MM.1S (cell line): ENCODE measurements at regions not wholly inside any gene's neighbourhood (a gene's known extent, or its start where the extent isn't known, plus 50 kb on each side); places are given as distances from the start of the nearest gene placed in this dataset.

Experiments
- DNase-seq: peaks from one replicate; pipeline ENCODE4 v3.0.0-alpha.2; 2015
- H2AFZ ChIP-seq: fragments of 300-600 bp; sonication (generic); 2 replicates; pipeline ENCODE4 v1.6.0; 2016; ENCODE audit warnings: antibody characterized with exemption, low read length
- H3F3A ChIP-seq: fragments of 300-600 bp; sonication (generic); 2 replicates; pipeline ENCODE4 v1.6.1; 2016; ENCODE audit warnings: mild to moderate bottlenecking, antibody characterized with exemption, low read length, moderate library complexity, mixed read lengths; ENCODE audit not compliant: insufficient read depth
- H3K27ac ChIP-seq: fragments of 300-600 bp; sonication (generic); 2 replicates; pipeline ENCODE4 v1.5.1; 2016; ENCODE audit warnings: mild to moderate bottlenecking, low read length
- H3K27me3 ChIP-seq: fragments of 300-600 bp; sonication (generic); replicated peaks from 2 replicates; pipeline ENCODE4 v1.6.0; 2016; ENCODE audit warnings: low read length; ENCODE audit not compliant: insufficient read depth
- H3K36me3 ChIP-seq: fragments of 300-600 bp; sonication (generic); replicated peaks from 2 replicates; pipeline ENCODE4 v1.6.1; 2016; ENCODE audit warnings: mild to moderate bottlenecking, low read length, mixed read lengths; ENCODE audit not compliant: insufficient read depth
- H3K4me1 ChIP-seq: fragments of 300-600 bp; sonication (generic); 2 replicates; pipeline ENCODE4 v1.6.1; 2016; ENCODE audit warnings: low read length, mixed read lengths
- H3K4me2 ChIP-seq: fragments of 300-600 bp; sonication (generic); 2 replicates; pipeline ENCODE4 v1.6.0; 2016; ENCODE audit warnings: low read depth, low read length
- H3K4me3 ChIP-seq: fragments of 300-600 bp; sonication (generic); 2 replicates; pipeline ENCODE4 v1.5.1; 2016; ENCODE audit warnings: low read length, mixed read lengths
- H3K79me2 ChIP-seq: fragments of 300-600 bp; sonication (generic); 2 replicates; pipeline ENCODE4 v1.6.1; 2016; ENCODE audit warnings: mixed run types, low read length, mixed read lengths
- H3K9ac ChIP-seq: fragments of 300-600 bp; sonication (generic); 2 replicates; pipeline ENCODE4 v1.6.1; 2016; ENCODE audit warnings: low read length, mixed read lengths
- H3K9me2 ChIP-seq: fragments of 300-600 bp; sonication (generic); replicated peaks from 2 replicates; pipeline ENCODE4 v1.6.1; 2016; ENCODE audit warnings: mild to moderate bottlenecking, low read length, mixed read lengths; ENCODE audit not compliant: insufficient read depth
- H3K9me3 ChIP-seq: fragments of 300-600 bp; sonication (generic); replicated peaks from 2 replicates; pipeline ENCODE4 v1.6.1; 2016; ENCODE audit warnings: mild to moderate bottlenecking, low read length, mixed read lengths; ENCODE audit not compliant: insufficient read depth
- H4K20me1 ChIP-seq: fragments of 300-600 bp; sonication (generic); 2 replicates; pipeline ENCODE4 v1.6.1; 2016; ENCODE audit warnings: mild to moderate bottlenecking, low read length, moderate library complexity, mixed read lengths; ENCODE audit not compliant: insufficient read depth
- EZH2 ChIP-seq: fragments of 300-600 bp; sonication (generic); optimal IDR thresholded peaks from 2 replicates; pipeline ENCODE3; 2017; ENCODE audit warnings: low read depth, mild to moderate bottlenecking, antibody characterized with exemption, low read length, mixed read lengths
- EZH2phosphoT487 ChIP-seq: fragments of 300-600 bp; sonication (generic); IDR thresholded peaks from 2 replicates; pipeline ENCODE4 v1.6.1; 2018; ENCODE audit warnings: antibody characterized with exemption, low read length
- TF ChIP-seq, protein P1 (sequence below): fragments of 300-600 bp; sonication (generic); IDR thresholded peaks from 2 replicates; pipeline ENCODE4 v1.5.1; 2016; ENCODE audit warnings: antibody characterized with exemption, low read length, mixed read lengths

DNA sequence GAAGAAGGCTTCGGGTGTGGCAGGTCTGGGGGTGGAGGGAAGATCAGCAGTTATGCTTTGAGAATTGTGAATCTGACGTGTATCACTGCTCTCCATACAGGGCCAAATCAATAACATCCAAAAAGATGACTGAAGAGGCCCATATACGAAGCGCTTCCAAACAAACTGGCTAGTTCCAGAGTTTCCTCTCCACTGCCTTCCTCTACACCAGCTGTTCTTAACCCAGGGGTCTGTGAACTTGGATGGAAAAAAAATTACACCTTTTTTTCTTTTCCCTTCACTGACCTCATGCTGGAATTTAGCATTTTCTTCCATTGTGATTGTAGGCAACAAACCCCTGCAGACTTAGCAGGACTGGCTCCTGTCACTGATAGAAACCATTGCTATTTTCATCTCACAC lies 77.1 kb upstream of the NBL1 start:
- H3K4me1 ChIP-seq: no peaks in the 10 kb centered on the region
- H3K9me2 ChIP-seq: no peaks in the 10 kb centered on the region
- H3K36me3 ChIP-seq: no peaks in the 10 kb centered on the region
- H3K79me2 ChIP-seq: no peaks in the 10 kb centered on the region
- no peaks in the 10 kb centered on the region for H3F3A ChIP-seq
- H3K27me3 ChIP-seq: no peaks in the 10 kb centered on the region
- H2AFZ ChIP-seq: no peak overlapping the region
- H3K27ac ChIP-seq: no peak overlapping the region
- no peak overlapping the region for H3K4me3 ChIP-seq
- H3K4me2 ChIP-seq: no peak overlapping the region
- DNase-seq: no peak
- H3K9me3 ChIP-seq: no peaks in the 10 kb centered on the region
- no peak for TF ChIP-seq EZH2
- no peak for TF ChIP-seq EZH2phosphoT487
- TF ChIP-seq, protein P1, sequence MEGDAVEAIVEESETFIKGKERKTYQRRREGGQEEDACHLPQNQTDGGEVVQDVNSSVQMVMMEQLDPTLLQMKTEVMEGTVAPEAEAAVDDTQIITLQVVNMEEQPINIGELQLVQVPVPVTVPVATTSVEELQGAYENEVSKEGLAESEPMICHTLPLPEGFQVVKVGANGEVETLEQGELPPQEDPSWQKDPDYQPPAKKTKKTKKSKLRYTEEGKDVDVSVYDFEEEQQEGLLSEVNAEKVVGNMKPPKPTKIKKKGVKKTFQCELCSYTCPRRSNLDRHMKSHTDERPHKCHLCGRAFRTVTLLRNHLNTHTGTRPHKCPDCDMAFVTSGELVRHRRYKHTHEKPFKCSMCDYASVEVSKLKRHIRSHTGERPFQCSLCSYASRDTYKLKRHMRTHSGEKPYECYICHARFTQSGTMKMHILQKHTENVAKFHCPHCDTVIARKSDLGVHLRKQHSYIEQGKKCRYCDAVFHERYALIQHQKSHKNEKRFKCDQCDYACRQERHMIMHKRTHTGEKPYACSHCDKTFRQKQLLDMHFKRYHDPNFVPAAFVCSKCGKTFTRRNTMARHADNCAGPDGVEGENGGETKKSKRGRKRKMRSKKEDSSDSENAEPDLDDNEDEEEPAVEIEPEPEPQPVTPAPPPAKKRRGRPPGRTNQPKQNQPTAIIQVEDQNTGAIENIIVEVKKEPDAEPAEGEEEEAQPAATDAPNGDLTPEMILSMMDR: no peak
- H4K20me1 ChIP-seq: no peaks in the 10 kb centered on the region
- H3K9ac ChIP-seq: no peak overlapping the region

DNA sequence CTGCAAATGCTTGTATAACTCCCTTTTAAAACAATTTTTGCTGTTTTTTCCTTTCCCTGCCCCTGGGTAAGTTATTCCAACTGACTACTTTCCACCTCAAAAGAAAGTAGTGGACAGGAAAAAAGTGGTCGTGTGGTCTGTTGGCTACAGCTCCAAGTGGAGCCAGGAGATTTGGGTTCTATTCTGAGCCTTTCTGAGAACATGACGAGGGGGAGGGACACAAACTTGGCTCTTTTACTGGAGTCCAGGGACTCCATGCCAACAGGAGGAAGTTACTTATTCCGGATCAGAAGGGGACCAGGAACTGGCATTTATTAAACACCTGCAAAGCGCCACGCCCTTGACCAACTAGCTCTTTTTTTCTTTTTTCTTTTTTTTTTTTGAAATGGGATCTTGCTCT lies 79.0 kb upstream of the CAPZB start:
- no peak overlapping the region for H3K9ac ChIP-seq
- H2AFZ ChIP-seq: no peak overlapping the region
- no peaks in the 10 kb centered on the region for H3K9me3 ChIP-seq
- no peaks in the 10 kb centered on the region for H3K4me1 ChIP-seq
- H3K27me3 ChIP-seq: no peaks in the 10 kb centered on the region
- H3F3A ChIP-seq: no peaks in the 10 kb centered on the region
- H3K4me2 ChIP-seq: no peak overlapping the region
- no peaks in the 10 kb centered on the region for H4K20me1 ChIP-seq
- no peak for DNase-seq
- no peaks in the 10 kb centered on the region for H3K9me2 ChIP-seq
- H3K79me2 ChIP-seq: no peaks in the 10 kb centered on the region
- no peak overlapping the region for H3K4me3 ChIP-seq
- no peaks in the 10 kb centered on the region for H3K36me3 ChIP-seq
- no peak overlapping the region for H3K27ac ChIP-seq
- TF ChIP-seq EZH2phosphoT487: no peak
- TF ChIP-seq EZH2: no peak
- TF ChIP-seq, protein P1: no peak

DNA sequence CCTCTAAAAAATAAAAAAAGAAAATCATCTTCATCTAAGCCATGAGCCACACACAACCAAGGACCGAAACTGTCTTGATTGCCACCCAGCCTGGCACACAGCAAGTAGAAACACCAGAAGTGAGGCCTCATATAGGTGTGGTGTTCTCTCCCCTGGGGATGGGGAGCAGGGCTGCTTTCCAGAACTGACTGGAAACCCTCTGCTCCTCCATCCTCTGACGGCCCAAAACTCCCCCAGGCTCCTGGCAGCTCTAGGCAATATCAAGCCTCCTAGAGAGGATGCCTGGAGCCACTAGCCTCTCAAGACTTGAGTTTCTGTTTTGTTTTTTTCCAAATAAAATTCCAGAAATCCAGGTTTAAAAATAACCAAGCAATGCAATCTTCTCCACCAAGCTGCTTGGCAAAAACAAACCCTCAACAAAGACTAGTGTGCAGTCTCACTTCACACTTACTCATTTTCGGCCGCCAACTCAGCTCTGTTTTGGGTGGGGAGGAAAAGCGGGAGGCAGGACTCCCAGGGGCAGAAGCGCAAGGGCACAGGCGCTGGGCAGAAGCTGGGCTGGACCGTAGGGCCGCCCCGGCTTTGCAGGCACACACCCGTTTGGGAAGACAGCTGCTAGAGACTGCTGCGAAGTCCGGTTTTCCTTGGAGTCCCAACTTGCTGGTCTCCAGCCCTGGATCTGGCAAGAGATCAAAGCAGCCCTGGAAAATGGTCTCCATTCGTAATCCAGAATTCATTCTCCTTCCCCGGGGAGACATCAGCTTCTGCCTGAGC lies 78.2 kb upstream of the CAPZB start:
- H3F3A ChIP-seq: no peaks in the 10 kb centered on the region
- no peak overlapping the region for H3K9ac ChIP-seq
- H3K4me2 ChIP-seq: no peak overlapping the region
- H3K4me1 ChIP-seq: no peaks in the 10 kb centered on the region
- H2AFZ ChIP-seq: no peak overlapping the region
- H3K27ac ChIP-seq: no peak overlapping the region
- no peaks in the 10 kb centered on the region for H3K79me2 ChIP-seq
- no peaks in the 10 kb centered on the region for H4K20me1 ChIP-seq
- TF ChIP-seq, protein P1: no peak
- TF ChIP-seq EZH2phosphoT487 (no peak), EZH2 (no peak)
- no peak for DNase-seq
- no peaks in the 10 kb centered on the region for H3K9me3 ChIP-seq
- no peaks in the 10 kb centered on the region for H3K27me3 ChIP-seq
- H3K9me2 ChIP-seq: no peaks in the 10 kb centered on the region
- H3K4me3 ChIP-seq: no peak overlapping the region
- H3K36me3 ChIP-seq: no peaks in the 10 kb centered on the region
